GM12875 (cell line): ENCODE measurements at regions not wholly inside any gene's neighbourhood (a gene's known extent, or its start where the extent isn't known, plus 50 kb on each side); places are given as distances from the start of the nearest gene placed in this dataset.

Experiments
- H3K4me3 ChIP-seq: one replicate; pipeline ENCODE4 v1.5.1; 2011; ENCODE audit warnings: low read depth, low read length, control low read depth
- CTCF ChIP-seq: IDR thresholded peaks from 2 replicates; pipeline ENCODE4 v1.5.1; 2011; ENCODE audit warnings: low read depth, mild to moderate bottlenecking, control low read depth, inconsistent platforms, low read length, moderate library complexity, borderline replicate concordance; ENCODE audit not compliant: insufficient read depth

- H3K4me3 ChIP-seq: no peak overlapping the region
Observed at GRCh38 chr3:36312351-36312750, 68.0 kb upstream of the STAC start.

GRCh38 chr3:36317915-36318314 lies 62.4 kb upstream of the STAC start:
- H3K4me3 ChIP-seq: no peak overlapping the region
- TF ChIP-seq CTCF: no peak

More at GRCh38 chr3:36312351-36312750, 68.0 kb upstream of the STAC start:
- TF ChIP-seq CTCF: no peak

GRCh38 chr3:36318621-36319200 lies 61.6 kb upstream of the STAC start:
- H3K4me3 ChIP-seq: no peak overlapping the region
- TF ChIP-seq CTCF: no peak

GRCh38 chr3:36319680-36320079 lies 60.6 kb upstream of the STAC start:
- TF ChIP-seq CTCF: no peak
- no peak overlapping the region for H3K4me3 ChIP-seq
